ENCODE measurements at regions not wholly inside any gene's neighbourhood (a gene's known extent, or its start where the extent isn't known, plus 50 kb on each side); places are given as distances from the start of the nearest gene placed in this dataset.

DNA sequence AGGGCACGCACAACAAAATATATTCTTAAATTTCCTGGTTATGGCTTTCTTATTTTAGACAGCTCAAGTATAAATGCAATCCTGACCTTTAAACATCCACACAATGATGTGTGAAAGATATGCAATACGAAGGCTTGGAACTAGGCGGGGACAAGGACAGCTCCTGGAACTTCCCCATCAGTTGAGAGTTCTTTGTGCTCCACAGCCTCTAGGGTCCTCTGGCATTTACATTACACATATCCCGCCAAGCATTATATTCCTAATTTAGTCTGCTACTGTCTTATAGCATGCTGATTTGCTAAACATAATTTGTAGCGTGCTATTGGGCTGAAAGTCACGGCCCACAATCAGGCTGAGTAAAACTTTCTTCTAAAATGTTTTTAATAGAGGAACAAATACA, 74.4 kb downstream of the FTHL17 start:
- TF ChIP-seq, protein P1, sequence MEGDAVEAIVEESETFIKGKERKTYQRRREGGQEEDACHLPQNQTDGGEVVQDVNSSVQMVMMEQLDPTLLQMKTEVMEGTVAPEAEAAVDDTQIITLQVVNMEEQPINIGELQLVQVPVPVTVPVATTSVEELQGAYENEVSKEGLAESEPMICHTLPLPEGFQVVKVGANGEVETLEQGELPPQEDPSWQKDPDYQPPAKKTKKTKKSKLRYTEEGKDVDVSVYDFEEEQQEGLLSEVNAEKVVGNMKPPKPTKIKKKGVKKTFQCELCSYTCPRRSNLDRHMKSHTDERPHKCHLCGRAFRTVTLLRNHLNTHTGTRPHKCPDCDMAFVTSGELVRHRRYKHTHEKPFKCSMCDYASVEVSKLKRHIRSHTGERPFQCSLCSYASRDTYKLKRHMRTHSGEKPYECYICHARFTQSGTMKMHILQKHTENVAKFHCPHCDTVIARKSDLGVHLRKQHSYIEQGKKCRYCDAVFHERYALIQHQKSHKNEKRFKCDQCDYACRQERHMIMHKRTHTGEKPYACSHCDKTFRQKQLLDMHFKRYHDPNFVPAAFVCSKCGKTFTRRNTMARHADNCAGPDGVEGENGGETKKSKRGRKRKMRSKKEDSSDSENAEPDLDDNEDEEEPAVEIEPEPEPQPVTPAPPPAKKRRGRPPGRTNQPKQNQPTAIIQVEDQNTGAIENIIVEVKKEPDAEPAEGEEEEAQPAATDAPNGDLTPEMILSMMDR (conservative IDR thresholded peaks at IDR 0.05 in 1 of 2, IDR thresholded peaks at IDR 0.05 in 1 of 2; ENCODE audit: low read depth in 1 of 2, low read length in 2 of 2) = no peak
- no peak for TF ChIP-seq EZH2 (IDR thresholded peaks at IDR 0.05; ENCODE audit: low read length, missing control alignments)
